ENCODE measurements at regions not wholly inside any gene's neighbourhood (a gene's known extent, or its start where the extent isn't known, plus 50 kb on each side); places are given as distances from the start of the nearest gene placed in this dataset.

GRCh38 chr16:54525104-54525503 is 238.5 kb upstream of the IRX3 start:
- TF ChIP-seq CTCF (IDR thresholded peaks at IDR 0.05; ENCODE audit: low read depth, low read length) (no peak), MYC (IDR thresholded peaks at IDR 0.05; ENCODE audit: low read depth, low read length) (no peak), POLR2A (IDR thresholded peaks at IDR 0.05; ENCODE audit: extremely low read depth, insufficient read length) (no peak), MAX (IDR thresholded peaks at IDR 0.05; ENCODE audit: low read depth, low read length) (no peak)
- no peak for DNase-seq (ENCODE audit: low read depth)
- no peak overlapping the region for H3K4me3 ChIP-seq (ENCODE audit: low read depth, low read length)

GRCh38 chr16:54522584-54522983 is 236.0 kb upstream of the IRX3 start:
- DNase-seq (ENCODE audit: low read depth): no peak
- H3K4me3 ChIP-seq (ENCODE audit: low read depth, low read length): no peak overlapping the region
- TF ChIP-seq POLR2A (IDR thresholded peaks at IDR 0.05; ENCODE audit: extremely low read depth, insufficient read length) (no peak), MAX (IDR thresholded peaks at IDR 0.05; ENCODE audit: low read depth, low read length) (no peak), MYC (IDR thresholded peaks at IDR 0.05; ENCODE audit: low read depth, low read length) (no peak), CTCF (IDR thresholded peaks at IDR 0.05; ENCODE audit: low read depth, low read length) (no peak)

- TF ChIP-seq CTCF (IDR thresholded peaks at IDR 0.05; ENCODE audit: low read depth, low read length): no peak
- no peak for TF ChIP-seq POLR2A (IDR thresholded peaks at IDR 0.05; ENCODE audit: extremely low read depth, insufficient read length)
- no peak for TF ChIP-seq MYC (IDR thresholded peaks at IDR 0.05; ENCODE audit: low read depth, low read length)
- no peak for TF ChIP-seq MAX (IDR thresholded peaks at IDR 0.05; ENCODE audit: low read depth, low read length)
- no peak for DNase-seq (ENCODE audit: low read depth)
- H3K4me3 ChIP-seq (ENCODE audit: low read depth, low read length): no peak overlapping the region
Observed at GRCh38 chr16:54521327-54521726, 234.7 kb upstream of the IRX3 start.

- H3K4me3 ChIP-seq (ENCODE audit: low read depth, low read length): no peak overlapping the region
- TF ChIP-seq CTCF (IDR thresholded peaks at IDR 0.05; ENCODE audit: low read depth, low read length) (no peak), POLR2A (IDR thresholded peaks at IDR 0.05; ENCODE audit: extremely low read depth, insufficient read length) (no peak), MYC (IDR thresholded peaks at IDR 0.05; ENCODE audit: low read depth, low read length) (no peak), MAX (IDR thresholded peaks at IDR 0.05; ENCODE audit: low read depth, low read length) (no peak)
- DNase-seq (ENCODE audit: low read depth): no peak
Observed at GRCh38 chr16:54519161-54519695, 232.6 kb upstream of the IRX3 start.

GRCh38 chr16:54517181-54517580 is 230.6 kb upstream of the IRX3 start:
- H3K4me3 ChIP-seq (ENCODE audit: low read depth, low read length): no peak overlapping the region
- DNase-seq (ENCODE audit: low read depth): no peak
- TF ChIP-seq POLR2A (IDR thresholded peaks at IDR 0.05; ENCODE audit: extremely low read depth, insufficient read length) (no peak), CTCF (IDR thresholded peaks at IDR 0.05; ENCODE audit: low read depth, low read length) (no peak), MAX (IDR thresholded peaks at IDR 0.05; ENCODE audit: low read depth, low read length) (no peak), MYC (IDR thresholded peaks at IDR 0.05; ENCODE audit: low read depth, low read length) (no peak)
